ENCODE measurements at regions not wholly inside any gene's neighbourhood (a gene's known extent, or its start where the extent isn't known, plus 50 kb on each side); places are given as distances from the start of the nearest gene placed in this dataset.

- no peak for TF ChIP-seq GLIS3 (CRISPR knock-in tag; IDR thresholded peaks at IDR 0.05)
- TF ChIP-seq OSR1 (CRISPR knock-in tag; IDR thresholded peaks at IDR 0.05), result no peak
- TF ChIP-seq ZC3H10 (CRISPR knock-in tag; IDR thresholded peaks at IDR 0.05), result no peak
- no peak for TF ChIP-seq TOX (CRISPR knock-in tag; IDR thresholded peaks at IDR 0.05; ENCODE audit: borderline replicate concordance)
- no peak for ATAC-seq
Observed at GRCh38 chr4:148955564-148956297, 513.5 kb upstream of the NR3C2 start.

GRCh38 chr4:148954011-148954749 is 512.0 kb upstream of the NR3C2 start:
- ATAC-seq, result no peak
- no peak for TF ChIP-seq CSRNP3 (CRISPR knock-in tag; IDR thresholded peaks at IDR 0.05)
- TF ChIP-seq ZNF8 (CRISPR knock-in tag; IDR thresholded peaks at IDR 0.05), result no peak
- no peak for TF ChIP-seq TSHZ2 (CRISPR knock-in tag; IDR thresholded peaks at IDR 0.05)
- TF ChIP-seq ISL1 (CRISPR knock-in tag; IDR thresholded peaks at IDR 0.05), result no peak
- TF ChIP-seq ZNF565 (CRISPR knock-in tag; conservative IDR thresholded peaks at IDR 0.05; ENCODE audit: low read depth), result no peak
- TF ChIP-seq ARNTL (CRISPR knock-in tag; IDR thresholded peaks at IDR 0.05; ENCODE audit: borderline replicate concordance, low read depth), result no peak
- TF ChIP-seq TCF4 (CRISPR knock-in tag; IDR thresholded peaks at IDR 0.05; ENCODE audit: borderline replicate concordance), result no peak

GRCh38 chr4:148951346-148951745 is 509.1 kb upstream of the NR3C2 start:
- ATAC-seq, result no peak
- no peak for TF ChIP-seq PPARA (CRISPR knock-in tag; IDR thresholded peaks at IDR 0.05; ENCODE audit: borderline replicate concordance)
- no peak for TF ChIP-seq ISL1 (CRISPR knock-in tag; IDR thresholded peaks at IDR 0.05)
- no peak for TF ChIP-seq ZFP3 (CRISPR knock-in tag; IDR thresholded peaks at IDR 0.05)
- TF ChIP-seq ESRRG (CRISPR knock-in tag; IDR thresholded peaks at IDR 0.05), result no peak
- TF ChIP-seq POU6F1 (CRISPR knock-in tag; IDR thresholded peaks at IDR 0.05; ENCODE audit: borderline replicate concordance, low read depth), result no peak
- TF ChIP-seq TSHZ2 (CRISPR knock-in tag; IDR thresholded peaks at IDR 0.05), result no peak
- no peak for TF ChIP-seq OSR1 (CRISPR knock-in tag; IDR thresholded peaks at IDR 0.05)
- no peak for TF ChIP-seq ZFP30 (CRISPR knock-in tag; IDR thresholded peaks at IDR 0.05)
- no peak for TF ChIP-seq CSDC2 (CRISPR knock-in tag; IDR thresholded peaks at IDR 0.05)

- no peak for TF ChIP-seq ZNF8 (CRISPR knock-in tag; IDR thresholded peaks at IDR 0.05)
- no peak for TF ChIP-seq OSR1 (CRISPR knock-in tag; IDR thresholded peaks at IDR 0.05)
- no peak for TF ChIP-seq TCF4 (CRISPR knock-in tag; IDR thresholded peaks at IDR 0.05; ENCODE audit: borderline replicate concordance)
- no peak for TF ChIP-seq ZNF70 (CRISPR knock-in tag; IDR thresholded peaks at IDR 0.05)
- TF ChIP-seq ZNF565 (CRISPR knock-in tag; conservative IDR thresholded peaks at IDR 0.05; ENCODE audit: low read depth), result no peak
- no peak for ATAC-seq
Observed at GRCh38 chr4:148946271-148946670, 504.1 kb upstream of the NR3C2 start.
